ENCODE measurements at regions not wholly inside any gene's neighbourhood (a gene's known extent, or its start where the extent isn't known, plus 50 kb on each side); places are given as distances from the start of the nearest gene placed in this dataset.

- no peak overlapping the region for H3K4me3 ChIP-seq
- no peaks in the 10 kb centered on the region for H3K9me3 ChIP-seq
- no peaks in the 10 kb centered on the region for H3K36me3 ChIP-seq
- no peaks in the 10 kb centered on the region for H3K27me3 ChIP-seq
- DNase-seq, result no peak
- no peaks in the 10 kb centered on the region for H3K4me1 ChIP-seq
- intact Hi-C loops (cut with DNase I), result no loop called here
- TF ChIP-seq CTCF (IDR thresholded peaks at IDR 0.05), result no peak
- H3K27ac ChIP-seq, result no peak overlapping the region
- no peak overlapping the region for H3K9ac ChIP-seq (ENCODE audit: low read depth in 2 of 2, low read length in 2 of 2)
Observed at GRCh38 chr16:17591655-17592405, 121.1 kb upstream of the XYLT1 start.

GRCh38 chr16:17590711-17591654 is 120.2 kb upstream of the XYLT1 start:
- intact Hi-C loops (cut with DNase I), result no loop called here
- Histone ChIP-seq H3K9me3 (no peaks in the 10 kb centered on the region), H3K4me3 (no peak overlapping the region), H3K27me3 (no peaks in the 10 kb centered on the region), H3K9ac (ENCODE audit: low read depth in 2 of 2, low read length in 2 of 2) (no peak overlapping the region), H3K36me3 (no peaks in the 10 kb centered on the region), H3K4me1 (no peaks in the 10 kb centered on the region), H3K27ac (no peak overlapping the region)
- DNase-seq, result no peak
- TF ChIP-seq CTCF (IDR thresholded peaks at IDR 0.05), result no peak

- no peak for TF ChIP-seq CTCF (IDR thresholded peaks at IDR 0.05)
- H3K4me1 ChIP-seq, result no peaks in the 10 kb centered on the region
- intact Hi-C loops (cut with DNase I), result no loop called here
- DNase-seq, result no peak
- H3K27ac ChIP-seq, result no peak overlapping the region
- H3K27me3 ChIP-seq, result no peaks in the 10 kb centered on the region
- H3K36me3 ChIP-seq, result no peaks in the 10 kb centered on the region
- no peak overlapping the region for H3K9ac ChIP-seq (ENCODE audit: low read depth in 2 of 2, low read length in 2 of 2)
- H3K4me3 ChIP-seq, result no peak overlapping the region
- H3K9me3 ChIP-seq, result no peaks in the 10 kb centered on the region
Observed at GRCh38 chr16:17589898-17590297, 119.1 kb upstream of the XYLT1 start.

GRCh38 chr16:17585449-17586074 is 114.8 kb upstream of the XYLT1 start:
- H3K4me1 ChIP-seq, result no peaks in the 10 kb centered on the region
- no peak for TF ChIP-seq CTCF (IDR thresholded peaks at IDR 0.05)
- H3K9ac ChIP-seq (ENCODE audit: low read depth in 2 of 2, low read length in 2 of 2), result no peak overlapping the region
- no peaks in the 10 kb centered on the region for H3K27me3 ChIP-seq
- H3K9me3 ChIP-seq, result no peaks in the 10 kb centered on the region
- H3K27ac ChIP-seq, result no peak overlapping the region
- intact Hi-C loops (cut with DNase I), result no loop called here
- H3K4me3 ChIP-seq, result no peak overlapping the region
- no peaks in the 10 kb centered on the region for H3K36me3 ChIP-seq
- DNase-seq, result no peak
